ENCODE measurements at regions not wholly inside any gene's neighbourhood (a gene's known extent, or its start where the extent isn't known, plus 50 kb on each side); places are given as distances from the start of the nearest gene placed in this dataset.

DNA sequence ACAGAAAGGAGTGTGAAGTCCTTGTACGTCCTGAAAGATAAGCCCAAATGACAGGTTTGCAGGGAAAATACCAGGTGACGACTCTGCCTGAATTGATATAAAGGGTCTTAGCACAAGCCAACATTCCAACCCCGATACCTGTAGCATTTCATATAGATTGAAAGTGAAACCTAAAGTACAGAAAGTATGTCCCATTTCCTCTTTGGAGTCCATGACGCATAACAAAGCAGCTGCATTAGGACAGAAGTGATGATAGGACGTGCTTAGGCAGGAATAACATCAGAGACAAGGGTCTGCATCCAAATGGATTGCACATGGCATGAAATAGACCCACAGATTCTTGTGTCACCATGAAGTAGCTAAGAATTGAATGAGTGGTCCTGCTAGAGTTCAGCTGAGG lies 187.0 kb upstream of the ROBO1 start:
- TF ChIP-seq POLR2AphosphoS5 (IDR thresholded peaks at IDR 0.05; ENCODE audit: low read depth, low read length) (no peak), POLR2A (IDR thresholded peaks at IDR 0.05; ENCODE audit: low read depth, low read length) (no peak)
